GM12864 (cell line): ENCODE measurements at regions not wholly inside any gene's neighbourhood (a gene's known extent, or its start where the extent isn't known, plus 50 kb on each side); places are given as distances from the start of the nearest gene placed in this dataset.

Source experiments
- DNase-seq: peaks from one replicate; pipeline ENCODE4 v3.0.0-alpha.2; 2011; ENCODE audit warnings: low read depth
- H3K4me3 ChIP-seq: 2 replicates; pipeline ENCODE4 v1.5.1; 2011; ENCODE audit warnings: mild to moderate bottlenecking, low read depth, low read length, control low read depth
- CTCF ChIP-seq: IDR thresholded peaks from 2 replicates; pipeline ENCODE4 v1.5.1; 2011; ENCODE audit warnings: low read depth, mild to moderate bottlenecking, moderate library complexity, low read length, control low read depth, inconsistent platforms; ENCODE audit errors: missing control alignments

- no peak for TF ChIP-seq CTCF
- H3K4me3 ChIP-seq, result no peak overlapping the region
- DNase-seq, result no peak
Measured at GRCh38 chr2:181396256-181397123, 60.7 kb upstream of the ITGA4 start.

GRCh38 chr2:181397331-181397730 is 59.9 kb upstream of the ITGA4 start:
- no peak overlapping the region for H3K4me3 ChIP-seq
- no peak for DNase-seq
- TF ChIP-seq CTCF, result no peak

- no peak for TF ChIP-seq CTCF
- no peak overlapping the region for H3K4me3 ChIP-seq
- DNase-seq, result no peak
Measured at GRCh38 chr2:181398000-181398399, 59.2 kb upstream of the ITGA4 start.

GRCh38 chr2:181399027-181399426 is 58.2 kb upstream of the ITGA4 start:
- no peak for TF ChIP-seq CTCF
- H3K4me3 ChIP-seq, result no peak overlapping the region

GRCh38 chr2:181404472-181404871 is 52.7 kb upstream of the ITGA4 start:
- peak; percentile 16 for DNase-seq
- no peak for TF ChIP-seq CTCF

More at GRCh38 chr2:181399027-181399426, 58.2 kb upstream of the ITGA4 start:
- DNase-seq, result no peak

GRCh38 chr2:181407171-181407570 is 50.0 kb upstream of the ITGA4 start:
- no peak for TF ChIP-seq CTCF
- H3K4me3 ChIP-seq, result no peak overlapping the region
- no peak for DNase-seq

More at GRCh38 chr2:181404472-181404871, 52.7 kb upstream of the ITGA4 start:
- no peak overlapping the region for H3K4me3 ChIP-seq
